ENCODE measurements at regions not wholly inside any gene's neighbourhood (a gene's known extent, or its start where the extent isn't known, plus 50 kb on each side); places are given as distances from the start of the nearest gene placed in this dataset.

GRCh38 chr6:133759524-133759923 lies 129.4 kb upstream of the TCF21 start:
- RAD21 ChIA-PET (ENCODE audit: unreplicated experiment): no interaction called here
- intact Hi-C loops (cut with micrococcal nuclease; ENCODE audit: unreplicated experiment): no loop called here

More at GRCh38 chr6:133759524-133759923, 129.4 kb upstream of the TCF21 start:
- Histone ChIP-seq H3K4me2 (ENCODE audit: control insufficient read depth, insufficient read depth) (no peak overlapping the region), H3K27me3 (replicated peaks in 1 of 2; ENCODE audit: control insufficient read depth in 2 of 2, insufficient read depth in 2 of 2, low read length in 1 of 2) (no peaks in the 10 kb centered on the region), H2AFZ (ENCODE audit: control insufficient read depth, low read depth, low read length) (no peak overlapping the region), H3K9ac (ENCODE audit: control insufficient read depth, insufficient read depth, low read length) (no peak overlapping the region), H3K36me3 (ENCODE audit: control insufficient read depth in 2 of 2, insufficient read depth in 2 of 2, low read length in 1 of 2) (no peaks in the 10 kb centered on the region), H3K4me3 (no peak overlapping the region), H3K9me3 (replicated peaks; ENCODE audit: control insufficient read depth, insufficient read depth, low read length) (no peaks in the 10 kb centered on the region), H3K27ac (ENCODE audit: control insufficient read depth, insufficient read depth) (no peak overlapping the region), H3K4me1 (ENCODE audit: control insufficient read depth, insufficient read depth, low read length) (no peaks in the 10 kb centered on the region), H3K79me2 (ENCODE audit: control insufficient read depth, insufficient read depth, low read length) (no peaks in the 10 kb centered on the region), H4K20me1 (ENCODE audit: control insufficient read depth, insufficient read depth) (no peaks in the 10 kb centered on the region)
- ChIA-PET POLR2A (no interaction called here), CTCF (no interaction called here), SMC1A (ENCODE audit: uncharacterized antibody, unreplicated experiment) (no interaction called here)
- in situ Hi-C loops (cut with MboI): no loop called here
- WGBS (ENCODE audit: insufficient coverage, insufficient replicate concordance, low lambda C conversion rate, missing lambda C conversion rate): 57% methylated on average over 7 of the region's 7 CpGs
- no TSS peak for BruUV-seq (replicated peaks)
- TF ChIP-seq IRF3 (IDR thresholded peaks at IDR 0.05) (no peak), SREBF1 (IDR thresholded peaks at IDR 0.05; ENCODE audit: low read length) (no peak), GATAD2B (conservative IDR thresholded peaks at IDR 0.05; ENCODE audit: low read depth) (no peak), CHD4 (IDR thresholded peaks at IDR 0.05) (no peak), BHLHE40 (IDR thresholded peaks at IDR 0.05; ENCODE audit: borderline replicate concordance in 1 of 2, low read depth in 2 of 2, low read length in 1 of 2) (no peak), SKIL (IDR thresholded peaks at IDR 0.05; ENCODE audit: low read depth, poor library complexity, severe bottlenecking) (no peak), SUZ12 (IDR thresholded peaks at IDR 0.05; ENCODE audit: unreplicated experiment) (no peak), ETV6 (conservative IDR thresholded peaks at IDR 0.05 in 1 of 2, IDR thresholded peaks at IDR 0.05 in 1 of 2; ENCODE audit: borderline replicate concordance in 1 of 2, low read depth in 1 of 2) (no peak), CREB1 (IDR thresholded peaks at IDR 0.05; ENCODE audit: low read depth) (no peak)
- TF ChIP-seq, protein P1, sequence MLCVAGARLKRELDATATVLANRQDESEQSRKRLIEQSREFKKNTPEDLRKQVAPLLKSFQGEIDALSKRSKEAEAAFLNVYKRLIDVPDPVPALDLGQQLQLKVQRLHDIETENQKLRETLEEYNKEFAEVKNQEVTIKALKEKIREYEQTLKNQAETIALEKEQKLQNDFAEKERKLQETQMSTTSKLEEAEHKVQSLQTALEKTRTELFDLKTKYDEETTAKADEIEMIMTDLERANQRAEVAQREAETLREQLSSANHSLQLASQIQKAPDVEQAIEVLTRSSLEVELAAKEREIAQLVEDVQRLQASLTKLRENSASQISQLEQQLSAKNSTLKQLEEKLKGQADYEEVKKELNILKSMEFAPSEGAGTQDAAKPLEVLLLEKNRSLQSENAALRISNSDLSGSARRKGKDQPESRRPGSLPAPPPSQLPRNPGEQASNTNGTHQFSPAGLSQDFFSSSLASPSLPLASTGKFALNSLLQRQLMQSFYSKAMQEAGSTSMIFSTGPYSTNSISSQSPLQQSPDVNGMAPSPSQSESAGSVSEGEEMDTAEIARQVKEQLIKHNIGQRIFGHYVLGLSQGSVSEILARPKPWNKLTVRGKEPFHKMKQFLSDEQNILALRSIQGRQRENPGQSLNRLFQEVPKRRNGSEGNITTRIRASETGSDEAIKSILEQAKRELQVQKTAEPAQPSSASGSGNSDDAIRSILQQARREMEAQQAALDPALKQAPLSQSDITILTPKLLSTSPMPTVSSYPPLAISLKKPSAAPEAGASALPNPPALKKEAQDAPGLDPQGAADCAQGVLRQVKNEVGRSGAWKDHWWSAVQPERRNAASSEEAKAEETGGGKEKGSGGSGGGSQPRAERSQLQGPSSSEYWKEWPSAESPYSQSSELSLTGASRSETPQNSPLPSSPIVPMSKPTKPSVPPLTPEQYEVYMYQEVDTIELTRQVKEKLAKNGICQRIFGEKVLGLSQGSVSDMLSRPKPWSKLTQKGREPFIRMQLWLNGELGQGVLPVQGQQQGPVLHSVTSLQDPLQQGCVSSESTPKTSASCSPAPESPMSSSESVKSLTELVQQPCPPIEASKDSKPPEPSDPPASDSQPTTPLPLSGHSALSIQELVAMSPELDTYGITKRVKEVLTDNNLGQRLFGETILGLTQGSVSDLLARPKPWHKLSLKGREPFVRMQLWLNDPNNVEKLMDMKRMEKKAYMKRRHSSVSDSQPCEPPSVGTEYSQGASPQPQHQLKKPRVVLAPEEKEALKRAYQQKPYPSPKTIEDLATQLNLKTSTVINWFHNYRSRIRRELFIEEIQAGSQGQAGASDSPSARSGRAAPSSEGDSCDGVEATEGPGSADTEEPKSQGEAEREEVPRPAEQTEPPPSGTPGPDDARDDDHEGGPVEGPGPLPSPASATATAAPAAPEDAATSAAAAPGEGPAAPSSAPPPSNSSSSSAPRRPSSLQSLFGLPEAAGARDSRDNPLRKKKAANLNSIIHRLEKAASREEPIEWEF (IDR thresholded peaks at IDR 0.05; ENCODE audit: insufficient replicate concordance, low read depth, low read length): no peak
- ATAC-seq (no peak), FAIRE-seq (no peak), DNase-seq (ENCODE audit: low read depth, low spot score) (no peak)
